VCaP (cell line): ENCODE measurements at regions not wholly inside any gene's neighbourhood (a gene's known extent, or its start where the extent isn't known, plus 50 kb on each side); places are given as distances from the start of the nearest gene placed in this dataset.

Source experiments
- H3K27ac ChIP-seq: fragments of 450-650 bp; 2 replicates; pipeline ENCODE4 v1.5.1; 2017
- CTCF ChIP-seq: fragments of 450-650 bp; conservative IDR thresholded peaks from 2 replicates; pipeline ENCODE4 v1.5.1; 2017; ENCODE audit warnings: mild to moderate bottlenecking, moderate library complexity

DNA sequence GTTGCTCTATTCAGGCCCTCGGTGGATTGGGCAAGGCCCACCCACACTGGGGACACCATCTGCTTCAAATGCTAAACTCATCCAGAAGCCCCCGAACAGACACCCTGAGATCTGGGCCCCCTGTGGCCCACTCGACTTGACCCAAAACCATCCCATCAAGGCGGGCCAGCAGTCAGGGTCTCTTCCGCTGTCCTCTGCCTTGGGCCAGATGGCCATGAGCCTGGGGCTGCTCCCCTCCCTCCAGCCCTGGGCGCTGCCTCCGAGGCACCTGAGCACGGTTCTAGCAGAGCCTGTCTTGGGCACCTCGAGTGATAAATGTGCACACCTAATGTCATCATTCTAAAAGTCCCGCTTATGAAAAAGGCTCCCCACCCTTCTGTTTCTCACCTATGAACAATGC, 449.4 kb downstream of the TCERG1L start:
- no peak for TF ChIP-seq CTCF
- no peak overlapping the region for H3K27ac ChIP-seq

DNA sequence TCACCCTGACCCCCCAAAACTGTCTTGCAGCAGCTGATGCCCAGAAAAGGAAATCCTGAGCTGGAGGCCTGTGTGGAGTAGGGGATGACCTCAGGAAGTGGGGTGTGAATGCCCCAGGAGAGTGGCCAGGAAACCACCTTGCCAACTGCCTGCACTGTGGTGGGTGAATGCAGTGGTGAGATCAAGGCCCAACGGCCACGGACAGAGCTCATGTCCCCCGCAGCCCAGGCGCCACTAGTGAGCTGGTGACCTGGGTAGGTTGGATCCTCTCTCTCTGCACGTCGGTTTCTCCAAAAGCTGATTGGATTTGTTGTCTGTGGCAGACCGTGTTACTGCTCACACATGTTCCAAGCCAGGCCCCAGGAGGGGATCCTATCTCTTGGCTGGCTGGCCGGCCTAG, 448.9 kb downstream of the TCERG1L start:
- no peak for TF ChIP-seq CTCF
- H3K27ac ChIP-seq: no peak overlapping the region

GRCh38 chr10:130863044-130863443, 448.5 kb downstream of the TCERG1L start:
- no peak overlapping the region for H3K27ac ChIP-seq
- TF ChIP-seq CTCF: no peak

GRCh38 chr10:130864961-130865818, 446.3 kb downstream of the TCERG1L start:
- TF ChIP-seq CTCF: no peak
- no peak overlapping the region for H3K27ac ChIP-seq

DNA sequence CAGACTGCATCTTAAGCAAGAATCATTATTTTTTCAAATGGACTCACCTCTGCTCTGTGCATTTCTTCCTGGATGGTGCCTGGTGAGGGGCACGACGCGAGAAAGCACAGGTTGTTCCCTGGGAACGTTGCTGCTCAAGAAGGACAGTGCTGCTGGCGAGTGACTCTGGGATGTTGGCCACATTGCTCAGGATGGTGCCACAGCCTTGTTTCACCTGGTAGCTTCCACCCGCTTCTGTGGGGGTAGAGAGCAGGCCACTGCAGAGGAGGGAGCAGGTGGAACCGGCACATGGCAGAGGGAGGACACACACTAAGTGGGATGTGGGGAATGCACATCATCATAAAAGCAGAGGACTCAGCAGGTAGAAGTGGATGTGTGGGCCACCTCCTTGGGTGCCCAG, 444.7 kb downstream of the TCERG1L start:
- H3K27ac ChIP-seq: no peak overlapping the region
- TF ChIP-seq CTCF: no peak

DNA sequence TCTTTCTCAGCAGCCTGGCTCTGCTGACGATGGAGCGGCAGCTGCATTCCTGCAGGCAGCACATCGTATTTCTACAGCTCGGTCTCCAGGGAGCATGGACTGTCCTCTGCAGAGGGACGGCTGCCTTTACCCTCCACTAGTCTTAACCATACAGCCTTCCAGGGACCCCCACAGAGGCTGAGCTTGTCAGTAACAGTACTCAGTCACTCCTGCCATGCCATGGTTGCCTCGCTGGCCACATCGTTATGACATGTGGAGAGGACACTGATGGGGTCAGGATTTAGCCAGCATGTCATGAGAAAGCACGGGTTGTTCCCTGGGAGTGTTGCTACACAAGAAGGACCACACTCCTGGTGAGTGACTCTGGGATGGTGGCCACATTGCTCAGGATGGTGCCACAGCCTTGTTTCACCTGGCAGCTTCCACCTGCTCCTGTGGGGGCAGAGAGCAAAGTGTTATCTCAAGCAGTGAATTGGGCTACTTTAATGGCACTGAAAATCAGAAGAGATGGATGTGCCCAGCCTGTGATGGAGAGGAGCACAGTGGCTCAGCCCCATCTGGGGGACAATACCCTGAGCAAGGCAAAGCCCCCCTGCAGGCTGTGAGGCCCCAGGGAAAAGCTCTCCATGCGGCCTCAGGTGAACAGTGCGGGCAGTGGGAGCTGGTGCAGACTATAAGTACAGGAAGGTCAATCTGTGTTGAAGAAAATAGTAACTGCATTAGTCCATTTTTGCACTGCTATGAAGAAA, 443.9 kb downstream of the TCERG1L start:
- TF ChIP-seq CTCF: no peak
- no peak overlapping the region for H3K27ac ChIP-seq

DNA sequence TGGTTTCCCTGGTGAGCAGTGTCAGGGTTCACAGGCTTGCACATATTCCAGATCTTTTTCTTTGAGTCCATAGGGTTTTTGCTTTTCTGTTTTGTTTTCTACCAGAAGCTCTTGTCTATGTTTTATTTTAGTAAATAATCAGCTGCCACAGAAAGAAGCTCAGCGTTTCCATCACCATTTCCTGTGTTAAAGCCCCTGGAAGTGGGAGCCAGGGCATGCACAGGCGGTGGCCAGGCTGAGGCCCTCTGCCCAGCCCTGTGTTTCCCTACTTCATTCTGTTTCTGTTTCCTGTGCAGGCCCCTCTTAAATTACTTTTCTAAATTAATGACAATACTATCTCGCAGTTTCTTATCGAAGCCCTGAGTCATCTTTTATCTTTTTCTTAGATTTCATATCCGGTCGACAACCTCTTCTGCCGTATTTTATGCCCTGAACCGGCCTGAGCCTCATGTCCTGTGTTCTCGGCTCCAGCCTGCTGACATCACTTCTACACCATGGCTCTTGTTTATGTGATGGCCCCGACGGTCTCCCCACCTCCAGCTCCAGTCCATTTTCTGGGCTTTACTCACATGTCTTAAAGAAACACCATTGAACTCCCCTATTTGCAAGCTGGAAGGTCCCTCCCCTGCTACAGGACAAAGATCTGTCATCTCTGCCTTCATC, 442.2 kb downstream of the TCERG1L start:
- no peak for TF ChIP-seq CTCF
- no peak overlapping the region for H3K27ac ChIP-seq
